GM12878 (cell line): ENCODE measurements at regions not wholly inside any gene's neighbourhood (a gene's known extent, or its start where the extent isn't known, plus 50 kb on each side); places are given as distances from the start of the nearest gene placed in this dataset.

Source experiments
- HDAC6 ChIP-seq: fragments of 200-600 bp; sonication (generic); IDR thresholded peaks from one replicate; pipeline ENCODE4 v1.8.0; 2017; ENCODE audit warnings: antibody characterized with exemption; ENCODE audit not compliant: unreplicated experiment
- WRNIP1 ChIP-seq: IDR thresholded peaks from 2 replicates; pipeline ENCODE4 v1.6.1; 2011; ENCODE audit warnings: low read depth, low read length, improper control_type of control experiment, borderline replicate concordance
- ZBED1 ChIP-seq: IDR thresholded peaks from 2 replicates; pipeline ENCODE4 v1.6.1; 2016; ENCODE audit warnings: borderline replicate concordance
- ZNF384 ChIP-seq: IDR thresholded peaks from 2 replicates; pipeline ENCODE4 v1.6.1; 2012; ENCODE audit warnings: low read depth, mild to moderate bottlenecking, low read length, improper control_type of control experiment, borderline replicate concordance
- TF ChIP-seq, protein P1 (sequence below): IDR thresholded peaks from 2 replicates; pipeline ENCODE4 v1.6.1; 2011; ENCODE audit warnings: low read depth, mild to moderate bottlenecking, low read length, moderate library complexity, borderline replicate concordance; ENCODE audit errors: extremely low read depth
- TF ChIP-seq, protein P2 (sequence below): fragments of 450-650 bp; conservative IDR thresholded peaks from 2 replicates; pipeline ENCODE4 v1.6.1; 2017; ENCODE audit warnings: mild to moderate bottlenecking, moderate library complexity
- TF ChIP-seq, protein P3 (sequence below): fragments of 450-650 bp; IDR thresholded peaks from 2 replicates; pipeline ENCODE4 v1.6.1; 2017; ENCODE audit warnings: borderline replicate concordance
- TF ChIP-seq, protein P4 (sequence below), 3 experiments: IDR thresholded peaks in 2 of 3; conservative IDR thresholded peaks in 1 of 3; 2 replicates each; pipeline ENCODE4 v1.5.1; 2011; ENCODE audit warnings: low read depth in 3 of 3, low read length in 3 of 3, mild to moderate bottlenecking in 3 of 3, control low read depth in 2 of 3, moderate library complexity in 2 of 3, inconsistent platforms in 1 of 3, mixed read lengths in 1 of 3; ENCODE audit not compliant: control insufficient read depth in 2 of 3, insufficient read depth in 1 of 3; ENCODE audit errors: extremely low read depth in 1 of 3

DNA sequence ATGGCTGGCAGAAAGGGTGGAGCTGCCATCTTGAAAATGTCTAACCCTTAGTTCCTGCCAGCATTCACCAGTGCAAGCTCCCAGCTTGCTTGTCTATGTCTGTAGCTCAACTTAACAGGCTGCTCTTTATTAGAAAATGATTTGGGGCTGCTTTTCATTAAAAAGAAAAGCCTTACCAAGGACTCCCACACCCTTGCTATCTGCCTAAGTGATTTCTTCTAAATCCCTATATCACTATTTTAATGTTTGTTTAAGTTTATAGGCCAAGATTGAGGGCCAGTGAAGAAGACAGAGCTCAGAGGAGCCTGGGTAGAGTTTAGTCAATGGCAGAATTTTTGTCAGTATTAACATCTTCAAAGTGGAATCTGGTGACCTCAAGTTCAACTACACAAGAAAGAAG, 336.8 kb upstream of the CHRM3 start (continued):
- TF ChIP-seq, protein P1, sequence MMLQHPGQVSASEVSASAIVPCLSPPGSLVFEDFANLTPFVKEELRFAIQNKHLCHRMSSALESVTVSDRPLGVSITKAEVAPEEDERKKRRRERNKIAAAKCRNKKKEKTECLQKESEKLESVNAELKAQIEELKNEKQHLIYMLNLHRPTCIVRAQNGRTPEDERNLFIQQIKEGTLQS: no peak
- no peak for TF ChIP-seq ZBED1
- TF ChIP-seq HDAC6: no peak
- TF ChIP-seq, protein P2, sequence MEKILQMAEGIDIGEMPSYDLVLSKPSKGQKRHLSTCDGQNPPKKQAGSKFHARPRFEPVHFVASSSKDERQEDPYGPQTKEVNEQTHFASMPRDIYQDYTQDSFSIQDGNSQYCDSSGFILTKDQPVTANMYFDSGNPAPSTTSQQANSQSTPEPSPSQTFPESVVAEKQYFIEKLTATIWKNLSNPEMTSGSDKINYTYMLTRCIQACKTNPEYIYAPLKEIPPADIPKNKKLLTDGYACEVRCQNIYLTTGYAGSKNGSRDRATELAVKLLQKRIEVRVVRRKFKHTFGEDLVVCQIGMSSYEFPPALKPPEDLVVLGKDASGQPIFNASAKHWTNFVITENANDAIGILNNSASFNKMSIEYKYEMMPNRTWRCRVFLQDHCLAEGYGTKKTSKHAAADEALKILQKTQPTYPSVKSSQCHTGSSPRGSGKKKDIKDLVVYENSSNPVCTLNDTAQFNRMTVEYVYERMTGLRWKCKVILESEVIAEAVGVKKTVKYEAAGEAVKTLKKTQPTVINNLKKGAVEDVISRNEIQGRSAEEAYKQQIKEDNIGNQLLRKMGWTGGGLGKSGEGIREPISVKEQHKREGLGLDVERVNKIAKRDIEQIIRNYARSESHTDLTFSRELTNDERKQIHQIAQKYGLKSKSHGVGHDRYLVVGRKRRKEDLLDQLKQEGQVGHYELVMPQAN: no peak
- TF ChIP-seq, protein P3, sequence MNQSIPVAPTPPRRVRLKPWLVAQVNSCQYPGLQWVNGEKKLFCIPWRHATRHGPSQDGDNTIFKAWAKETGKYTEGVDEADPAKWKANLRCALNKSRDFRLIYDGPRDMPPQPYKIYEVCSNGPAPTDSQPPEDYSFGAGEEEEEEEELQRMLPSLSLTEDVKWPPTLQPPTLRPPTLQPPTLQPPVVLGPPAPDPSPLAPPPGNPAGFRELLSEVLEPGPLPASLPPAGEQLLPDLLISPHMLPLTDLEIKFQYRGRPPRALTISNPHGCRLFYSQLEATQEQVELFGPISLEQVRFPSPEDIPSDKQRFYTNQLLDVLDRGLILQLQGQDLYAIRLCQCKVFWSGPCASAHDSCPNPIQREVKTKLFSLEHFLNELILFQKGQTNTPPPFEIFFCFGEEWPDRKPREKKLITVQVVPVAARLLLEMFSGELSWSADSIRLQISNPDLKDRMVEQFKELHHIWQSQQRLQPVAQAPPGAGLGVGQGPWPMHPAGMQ: no peak
- TF ChIP-seq WRNIP1: no peak
- no peak for TF ChIP-seq ZNF384
- TF ChIP-seq, protein P4, sequence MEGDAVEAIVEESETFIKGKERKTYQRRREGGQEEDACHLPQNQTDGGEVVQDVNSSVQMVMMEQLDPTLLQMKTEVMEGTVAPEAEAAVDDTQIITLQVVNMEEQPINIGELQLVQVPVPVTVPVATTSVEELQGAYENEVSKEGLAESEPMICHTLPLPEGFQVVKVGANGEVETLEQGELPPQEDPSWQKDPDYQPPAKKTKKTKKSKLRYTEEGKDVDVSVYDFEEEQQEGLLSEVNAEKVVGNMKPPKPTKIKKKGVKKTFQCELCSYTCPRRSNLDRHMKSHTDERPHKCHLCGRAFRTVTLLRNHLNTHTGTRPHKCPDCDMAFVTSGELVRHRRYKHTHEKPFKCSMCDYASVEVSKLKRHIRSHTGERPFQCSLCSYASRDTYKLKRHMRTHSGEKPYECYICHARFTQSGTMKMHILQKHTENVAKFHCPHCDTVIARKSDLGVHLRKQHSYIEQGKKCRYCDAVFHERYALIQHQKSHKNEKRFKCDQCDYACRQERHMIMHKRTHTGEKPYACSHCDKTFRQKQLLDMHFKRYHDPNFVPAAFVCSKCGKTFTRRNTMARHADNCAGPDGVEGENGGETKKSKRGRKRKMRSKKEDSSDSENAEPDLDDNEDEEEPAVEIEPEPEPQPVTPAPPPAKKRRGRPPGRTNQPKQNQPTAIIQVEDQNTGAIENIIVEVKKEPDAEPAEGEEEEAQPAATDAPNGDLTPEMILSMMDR (IDR thresholded peaks at IDR 0.05 in 2 of 3, conservative IDR thresholded peaks at IDR 0.05 in 1 of 3; ENCODE audit: control insufficient read depth in 2 of 3, extremely low read depth in 1 of 3, insufficient read depth in 1 of 3, low read depth in 3 of 3, low read length in 3 of 3): no peak
